HEK293 (cell line): ENCODE measurements at regions not wholly inside any gene's neighbourhood (a gene's known extent, or its start where the extent isn't known, plus 50 kb on each side); places are given as distances from the start of the nearest gene placed in this dataset.

Experiments
- CTCF ChIA-PET: fragments of 350-600 bp; formaldehyde crosslinking; extraction: SDS; loops from one replicate; lab custom pipeline; 2021; ENCODE audit warnings: antibody characterized with exemption; lab: Yijun Ruan, JAX
- POLR2A ChIA-PET: fragments of 300-600 bp; formaldehyde crosslinking; extraction: SDS; loops from one replicate; lab custom pipeline; 2020; ENCODE audit warnings: antibody characterized with exemption, inconsistent platforms; lab: Yijun Ruan, JAX
- H3K27ac ChIP-seq: fragments of 200-500 bp; sonication (Bioruptor generic); 2 replicates; pipeline ENCODE4 v1.5.1; 2014; ENCODE audit warnings: low read depth, low read length, control low read depth, inconsistent platforms; ENCODE audit errors: extremely low read depth
- H3K36me3 ChIP-seq, 2 experiments: fragments of 200-500 bp in 1 of 2; sonication (Bioruptor generic) in 1 of 2; 1 replicate in 1 of 2; 2 replicates in 1 of 2; pipeline ENCODE4 v1.5.1; 2014 to 2017; ENCODE audit warnings: inconsistent platforms in 2 of 2, low read length in 2 of 2; ENCODE audit not compliant: control insufficient read depth in 2 of 2, insufficient read depth in 1 of 2
- H3K4me1 ChIP-seq: fragments of 200-500 bp; sonication (Bioruptor generic); 2 replicates; pipeline ENCODE4 v1.5.1; 2014; ENCODE audit warnings: mild to moderate bottlenecking, low read length, inconsistent platforms; ENCODE audit not compliant: control insufficient read depth, insufficient read depth
- H3K4me3 ChIP-seq: 2 replicates; pipeline ENCODE4 v1.5.1; 2011; ENCODE audit warnings: low read depth, mild to moderate bottlenecking, control low read depth, low read length, moderate library complexity
- H3K9me3 ChIP-seq: fragments of 200-500 bp; sonication (Bioruptor generic); 2 replicates; pipeline ENCODE4 v1.5.1; 2014; ENCODE audit warnings: low read depth, low read length, inconsistent platforms; ENCODE audit not compliant: control insufficient read depth, insufficient read depth
- IKZF3 ChIP-seq: fragments of 450-650 bp; IDR thresholded peaks from 2 replicates; pipeline ENCODE4 v1.5.0; 2018; ENCODE audit warnings: missing biosample characterization, mild to moderate bottlenecking, missing genetic modification characterization, moderate library complexity
- KLF10 ChIP-seq: fragments of 450-650 bp; IDR thresholded peaks from 2 replicates; pipeline ENCODE4 v1.5.1; 2018; ENCODE audit warnings: missing biosample characterization, mild to moderate bottlenecking, missing genetic modification characterization
- KLF7 ChIP-seq: fragments of 450-650 bp; formaldehyde crosslinking; IDR thresholded peaks from 2 replicates; pipeline ENCODE4 v1.5.1; 2016; ENCODE audit warnings: missing biosample characterization, missing genetic modification characterization, borderline replicate concordance
- OVOL3 ChIP-seq: fragments of 450-650 bp; formaldehyde crosslinking; IDR thresholded peaks from 2 replicates; pipeline ENCODE4 v1.5.1; 2016; ENCODE audit warnings: missing biosample characterization, missing genetic modification characterization
- RBAK ChIP-seq: fragments of 450-650 bp; formaldehyde crosslinking; IDR thresholded peaks from 2 replicates; pipeline ENCODE4 v1.5.1; 2016; ENCODE audit warnings: missing biosample characterization, missing genetic modification characterization
- ZFHX2 ChIP-seq: fragments of 450-650 bp; formaldehyde crosslinking; conservative IDR thresholded peaks from 2 replicates; pipeline ENCODE4 v1.5.1; 2016; ENCODE audit warnings: missing biosample characterization, missing genetic modification characterization
- ZNF10 ChIP-seq: fragments of 450-650 bp; formaldehyde crosslinking; IDR thresholded peaks from 2 replicates; pipeline ENCODE4 v1.5.1; 2017; ENCODE audit warnings: missing biosample characterization, missing genetic modification characterization
- ZNF138 ChIP-seq: fragments of 450-650 bp; formaldehyde crosslinking; IDR thresholded peaks from 2 replicates; pipeline ENCODE4 v1.5.1; 2016; ENCODE audit warnings: missing biosample characterization, missing genetic modification characterization, borderline replicate concordance
- ZNF140 ChIP-seq: fragments of 450-650 bp; formaldehyde crosslinking; IDR thresholded peaks from 2 replicates; pipeline ENCODE4 v1.5.1; 2016; ENCODE audit warnings: missing biosample characterization, missing genetic modification characterization
- ZNF146 ChIP-seq: fragments of 450-650 bp; formaldehyde crosslinking; IDR thresholded peaks from 2 replicates; pipeline ENCODE4 v1.5.1; 2016; ENCODE audit warnings: missing biosample characterization, missing genetic modification characterization
- ZNF221 ChIP-seq: fragments of 450-650 bp; formaldehyde crosslinking; IDR thresholded peaks from 2 replicates; pipeline ENCODE4 v1.5.1; 2017; ENCODE audit warnings: missing biosample characterization, missing genetic modification characterization, borderline replicate concordance
- ZNF239 ChIP-seq: fragments of 450-650 bp; formaldehyde crosslinking; IDR thresholded peaks from 2 replicates; pipeline ENCODE4 v1.5.1; 2016; ENCODE audit warnings: missing biosample characterization, missing genetic modification characterization
- ZNF341 ChIP-seq: fragments of 450-650 bp; formaldehyde crosslinking; IDR thresholded peaks from 2 replicates; pipeline ENCODE4; 2016; ENCODE audit warnings: low read depth, missing biosample characterization, missing genetic modification characterization
- ZNF48 ChIP-seq: fragments of 450-650 bp; formaldehyde crosslinking; IDR thresholded peaks from 2 replicates; pipeline ENCODE4 v1.5.1; 2016; ENCODE audit warnings: missing biosample characterization, missing genetic modification characterization
- ZNF561 ChIP-seq: fragments of 450-650 bp; IDR thresholded peaks from 2 replicates; pipeline ENCODE4 v1.5.1; 2018; ENCODE audit warnings: missing biosample characterization, missing genetic modification characterization, borderline replicate concordance
- ZNF571 ChIP-seq: fragments of 450-650 bp; formaldehyde crosslinking; IDR thresholded peaks from 2 replicates; pipeline ENCODE4 v1.5.0; 2017; ENCODE audit warnings: missing biosample characterization, missing genetic modification characterization
- ZNF658 ChIP-seq: fragments of 450-650 bp; formaldehyde crosslinking; IDR thresholded peaks from 2 replicates; pipeline ENCODE4; 2016; ENCODE audit warnings: missing biosample characterization, missing genetic modification characterization
- ZXDB ChIP-seq: fragments of 450-650 bp; formaldehyde crosslinking; IDR thresholded peaks from 2 replicates; pipeline ENCODE4 v1.5.1; 2016; ENCODE audit warnings: missing biosample characterization, missing genetic modification characterization
- TF ChIP-seq, protein P1 (sequence below): fragments of 450-650 bp; formaldehyde crosslinking; IDR thresholded peaks from 2 replicates; pipeline ENCODE4 v1.5.1; 2017; ENCODE audit warnings: missing biosample characterization, missing genetic modification characterization
- TF ChIP-seq, protein P2 (sequence below): fragments of 450-650 bp; formaldehyde crosslinking; IDR thresholded peaks from 2 replicates; pipeline ENCODE4 v1.5.1; 2016; ENCODE audit warnings: missing biosample characterization, missing genetic modification characterization
- TF ChIP-seq, protein P3 (sequence below): fragments of 450-650 bp; formaldehyde crosslinking; IDR thresholded peaks from 2 replicates; pipeline ENCODE4 v1.5.1; 2016; ENCODE audit warnings: missing biosample characterization, missing genetic modification characterization, low read depth
- TF ChIP-seq, protein P4 (sequence below): fragments of 450-650 bp; formaldehyde crosslinking; IDR thresholded peaks from 2 replicates; pipeline ENCODE4 v1.5.1; 2016; ENCODE audit warnings: missing biosample characterization, missing genetic modification characterization, borderline replicate concordance

DNA sequence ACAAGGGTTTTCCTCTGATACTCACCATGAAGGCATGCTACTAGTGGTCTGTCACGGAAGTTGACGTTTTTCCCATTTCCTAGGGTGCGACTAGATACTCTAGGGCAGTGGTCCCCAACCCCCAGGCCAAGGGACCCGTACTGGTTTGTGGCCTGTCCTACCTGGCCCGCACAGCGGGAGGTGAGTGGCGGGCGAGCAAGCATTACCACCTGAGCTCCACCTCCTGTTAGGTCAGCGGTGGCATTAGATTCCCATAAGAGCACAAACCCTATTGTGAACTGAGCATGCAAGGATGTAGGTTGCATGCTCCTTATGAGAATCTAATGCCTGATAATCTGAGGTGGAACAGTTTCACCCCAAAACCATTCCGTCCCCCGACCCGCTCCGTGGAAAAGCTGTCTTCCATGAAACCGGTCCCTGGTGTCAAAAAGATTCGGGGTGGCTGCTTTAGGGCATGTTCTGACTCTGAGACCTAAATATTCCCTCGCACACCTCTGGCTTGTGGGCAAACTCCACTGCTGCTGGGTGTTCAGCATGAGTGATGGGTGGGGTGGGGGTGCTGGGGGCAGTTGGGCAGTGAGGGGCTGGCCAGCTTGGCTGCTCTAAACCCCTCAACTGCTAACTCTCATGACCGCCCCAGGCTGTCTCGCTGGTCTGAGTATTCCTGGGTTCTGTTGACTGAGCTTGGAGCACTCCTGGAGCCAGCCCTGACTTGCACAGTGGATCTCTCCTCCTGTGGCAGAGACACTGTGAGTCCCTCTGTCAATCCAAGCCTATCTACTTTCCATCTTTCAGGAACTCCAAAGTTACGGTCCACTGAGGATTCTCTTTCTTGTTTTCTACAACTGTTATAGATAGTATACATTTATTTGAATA, 78.3 kb upstream of the NEK6 start:
- POLR2A ChIA-PET: no interaction called here
- Histone ChIP-seq H3K36me3 (no peaks in the 10 kb centered on the region), H3K9me3 (no peaks in the 10 kb centered on the region), H3K4me1 (no peaks in the 10 kb centered on the region), H3K27ac (no peak overlapping the region)
- CTCF ChIA-PET: interaction anchor here (0.7 kb wide), 1 partner anchor 29 kb away, joined by 3 read pairs; no protein-coding TSS in a partner anchor
- TF ChIP-seq ZFHX2 (tag by site-specific recombination) (no peak), ZNF658 (no peak)
- TF ChIP-seq, all 188 proteins: peak for 0
- no peak overlapping the region for H3K4me3 ChIP-seq

DNA sequence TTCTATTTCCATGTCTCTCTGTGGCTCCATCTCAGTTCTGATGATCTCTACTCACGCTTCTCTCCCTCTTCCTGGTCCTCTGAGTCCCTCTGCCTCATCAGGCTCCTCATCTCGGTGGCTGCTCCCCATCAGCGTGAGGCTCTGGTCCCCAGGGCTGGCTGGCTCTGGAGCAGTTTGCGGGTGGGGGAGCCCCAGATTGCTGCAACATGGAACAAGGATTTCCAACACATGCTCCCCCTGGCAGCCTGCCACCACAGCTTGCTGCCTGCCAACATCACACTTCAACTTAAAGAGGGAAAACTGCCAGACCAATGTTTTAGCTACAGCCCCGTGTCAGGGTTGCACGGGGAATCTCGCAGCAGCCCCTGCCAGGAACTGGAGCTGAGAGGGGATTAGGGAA, 77.2 kb upstream of the NEK6 start:
- Histone ChIP-seq H3K27ac (no peak overlapping the region), H3K4me1 (no peaks in the 10 kb centered on the region), H3K36me3 (no peaks in the 10 kb centered on the region), H3K9me3 (no peaks in the 10 kb centered on the region), H3K4me3 (no peak overlapping the region)
- ChIA-PET POLR2A (no interaction called here), CTCF (no interaction called here)
- TF ChIP-seq ZNF561 (tag by site-specific recombination): no peak
- TF ChIP-seq KLF7 (tag by site-specific recombination): no peak
- TF ChIP-seq ZNF239 (tag by site-specific recombination): no peak
- no peak for TF ChIP-seq KLF10 (tag by site-specific recombination)
- no peak for TF ChIP-seq IKZF3 (tag by site-specific recombination)
- TF ChIP-seq RBAK (tag by site-specific recombination): no peak
- TF ChIP-seq ZNF341 (tag by site-specific recombination): no peak

DNA sequence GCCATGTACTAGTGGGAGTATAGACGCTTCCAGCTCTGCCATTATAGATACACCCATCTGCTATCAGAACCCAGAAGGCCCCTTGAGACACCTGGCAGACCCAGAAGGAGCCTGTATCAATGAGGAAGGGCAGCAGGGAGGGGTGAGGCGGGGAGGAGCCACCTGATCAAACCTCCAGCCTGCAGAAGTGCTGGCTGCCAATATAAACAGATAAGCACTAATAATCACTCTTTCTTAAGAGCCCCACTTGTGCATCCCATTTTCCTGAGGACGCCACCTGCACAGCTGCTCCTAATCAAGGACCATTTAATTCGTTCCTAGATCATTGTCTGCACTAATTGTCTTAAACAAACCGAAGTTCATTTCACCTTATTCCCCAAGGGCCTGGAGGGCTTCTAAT, 75.0 kb upstream of the NEK6 start:
- H3K27ac ChIP-seq: no peak overlapping the region
- POLR2A ChIA-PET: no interaction called here
- H3K36me3 ChIP-seq: no peaks in the 10 kb centered on the region
- CTCF ChIA-PET: interaction anchor here (0.7 kb wide), 1 partner anchor 35 kb away, joined by 3 read pairs; no protein-coding TSS in a partner anchor
- no peaks in the 10 kb centered on the region for H3K4me1 ChIP-seq
- TF ChIP-seq ZNF221 (tag by site-specific recombination) (no peak), ZNF571 (tag by site-specific recombination) (no peak), OVOL3 (tag by site-specific recombination) (no peak), IKZF3 (tag by site-specific recombination) (no peak), ZNF10 (tag by site-specific recombination) (no peak), ZXDB (no peak), ZNF140 (tag by site-specific recombination) (no peak), ZNF146 (no peak), ZNF48 (tag by site-specific recombination) (no peak), ZNF138 (no peak)
- TF ChIP-seq, protein P1, sequence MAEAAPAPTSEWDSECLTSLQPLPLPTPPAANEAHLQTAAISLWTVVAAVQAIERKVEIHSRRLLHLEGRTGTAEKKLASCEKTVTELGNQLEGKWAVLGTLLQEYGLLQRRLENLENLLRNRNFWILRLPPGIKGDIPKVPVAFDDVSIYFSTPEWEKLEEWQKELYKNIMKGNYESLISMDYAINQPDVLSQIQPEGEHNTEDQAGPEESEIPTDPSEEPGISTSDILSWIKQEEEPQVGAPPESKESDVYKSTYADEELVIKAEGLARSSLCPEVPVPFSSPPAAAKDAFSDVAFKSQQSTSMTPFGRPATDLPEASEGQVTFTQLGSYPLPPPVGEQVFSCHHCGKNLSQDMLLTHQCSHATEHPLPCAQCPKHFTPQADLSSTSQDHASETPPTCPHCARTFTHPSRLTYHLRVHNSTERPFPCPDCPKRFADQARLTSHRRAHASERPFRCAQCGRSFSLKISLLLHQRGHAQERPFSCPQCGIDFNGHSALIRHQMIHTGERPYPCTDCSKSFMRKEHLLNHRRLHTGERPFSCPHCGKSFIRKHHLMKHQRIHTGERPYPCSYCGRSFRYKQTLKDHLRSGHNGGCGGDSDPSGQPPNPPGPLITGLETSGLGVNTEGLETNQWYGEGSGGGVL (tag by site-specific recombination): no peak
- TF ChIP-seq, protein P2, sequence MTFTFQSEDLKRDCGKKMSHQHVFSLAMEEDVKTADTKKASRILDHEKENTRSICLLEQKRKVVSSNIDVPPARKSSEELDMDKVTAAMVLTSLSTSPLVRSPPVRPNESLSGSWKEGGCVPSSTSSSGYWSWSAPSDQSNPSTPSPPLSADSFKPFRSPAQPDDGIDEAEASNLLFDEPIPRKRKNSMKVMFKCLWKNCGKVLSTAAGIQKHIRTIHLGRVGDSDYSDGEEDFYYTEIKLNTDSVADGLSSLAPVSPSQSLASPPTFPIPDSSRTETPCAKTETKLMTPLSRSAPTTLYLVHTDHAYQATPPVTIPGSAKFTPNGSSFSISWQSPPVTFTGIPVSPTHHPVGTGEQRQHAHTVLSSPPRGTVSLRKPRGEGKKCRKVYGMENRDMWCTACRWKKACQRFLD: no peak
- TF ChIP-seq, protein P3, sequence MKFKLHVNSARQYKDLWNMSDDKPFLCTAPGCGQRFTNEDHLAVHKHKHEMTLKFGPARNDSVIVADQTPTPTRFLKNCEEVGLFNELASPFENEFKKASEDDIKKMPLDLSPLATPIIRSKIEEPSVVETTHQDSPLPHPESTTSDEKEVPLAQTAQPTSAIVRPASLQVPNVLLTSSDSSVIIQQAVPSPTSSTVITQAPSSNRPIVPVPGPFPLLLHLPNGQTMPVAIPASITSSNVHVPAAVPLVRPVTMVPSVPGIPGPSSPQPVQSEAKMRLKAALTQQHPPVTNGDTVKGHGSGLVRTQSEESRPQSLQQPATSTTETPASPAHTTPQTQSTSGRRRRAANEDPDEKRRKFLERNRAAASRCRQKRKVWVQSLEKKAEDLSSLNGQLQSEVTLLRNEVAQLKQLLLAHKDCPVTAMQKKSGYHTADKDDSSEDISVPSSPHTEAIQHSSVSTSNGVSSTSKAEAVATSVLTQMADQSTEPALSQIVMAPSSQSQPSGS (tag by site-specific recombination): no peak
- TF ChIP-seq, protein P4, sequence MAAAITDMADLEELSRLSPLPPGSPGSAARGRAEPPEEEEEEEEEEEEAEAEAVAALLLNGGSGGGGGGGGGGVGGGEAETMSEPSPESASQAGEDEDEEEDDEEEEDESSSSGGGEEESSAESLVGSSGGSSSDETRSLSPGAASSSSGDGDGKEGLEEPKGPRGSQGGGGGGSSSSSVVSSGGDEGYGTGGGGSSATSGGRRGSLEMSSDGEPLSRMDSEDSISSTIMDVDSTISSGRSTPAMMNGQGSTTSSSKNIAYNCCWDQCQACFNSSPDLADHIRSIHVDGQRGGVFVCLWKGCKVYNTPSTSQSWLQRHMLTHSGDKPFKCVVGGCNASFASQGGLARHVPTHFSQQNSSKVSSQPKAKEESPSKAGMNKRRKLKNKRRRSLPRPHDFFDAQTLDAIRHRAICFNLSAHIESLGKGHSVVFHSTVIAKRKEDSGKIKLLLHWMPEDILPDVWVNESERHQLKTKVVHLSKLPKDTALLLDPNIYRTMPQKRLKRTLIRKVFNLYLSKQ: no peak
- no peak overlapping the region for H3K4me3 ChIP-seq
- no peaks in the 10 kb centered on the region for H3K9me3 ChIP-seq
